Hematopoietic multipotent progenitor cell (in vitro differentiated cells): ENCODE measurements at regions not wholly inside any gene's neighbourhood (a gene's known extent, or its start where the extent isn't known, plus 50 kb on each side); places are given as distances from the start of the nearest gene placed in this dataset.
"Not testable (repeated sequence)": the region's sequence is repeated elsewhere in the genome, so short reads cannot be mapped to it uniquely, and the experiment has no call there.

Experiments
- DNase-seq, 3 donors: peaks; one replicate each; pipeline ENCODE4 v3.0.0-alpha.2; 2011 to 2015; ENCODE audit warnings: low read depth in 2 of 3, low spot score in 2 of 3

DNA sequence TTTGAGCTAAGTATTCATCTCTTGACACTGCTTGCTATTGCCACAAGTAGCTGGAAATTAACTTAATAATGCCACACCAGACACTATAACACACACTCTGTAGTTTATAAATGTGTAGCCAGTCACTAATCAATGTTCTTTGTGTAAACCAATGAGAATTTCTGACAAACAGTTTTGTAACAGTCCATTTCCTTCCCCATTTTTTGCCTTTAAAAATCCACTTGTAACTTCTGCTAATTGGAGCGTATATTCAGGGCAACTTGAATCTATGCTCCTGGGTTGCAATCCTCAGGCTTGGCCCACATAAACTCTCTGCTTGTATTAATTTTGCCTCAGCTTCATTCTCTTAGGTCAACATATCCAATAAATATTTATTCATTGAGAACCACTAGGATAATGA lies 125.0 kb upstream of the DHRS4 start:
- peak in 2 of 3 donors; percentile 31 to 80 for DNase-seq

- DNase-seq, result peak in 2 of 3 donors; percentile 33 to 37
Observed at GRCh38 chr14:23829736-23830471, 123.7 kb upstream of the DHRS4 start.

DNA sequence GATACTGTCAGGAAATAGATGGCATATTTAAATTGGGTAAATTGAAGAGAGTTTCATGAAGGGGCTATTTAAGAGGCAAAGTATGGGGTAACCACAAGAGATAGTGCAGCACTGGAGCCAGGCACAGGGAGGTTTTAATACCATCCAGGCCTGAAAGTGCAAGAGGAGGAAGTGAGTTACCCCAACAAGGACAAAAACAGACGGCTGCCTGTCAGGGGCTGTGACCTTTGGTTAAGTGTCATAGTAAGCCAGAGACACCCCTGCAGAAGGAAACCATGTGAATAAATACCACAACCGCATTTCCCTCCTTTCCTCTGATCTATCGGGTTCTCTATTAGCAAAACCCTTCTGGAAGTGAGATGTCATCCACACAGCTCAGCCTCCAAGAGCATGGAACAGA lies 122.0 kb upstream of the DHRS4 start:
- DNase-seq, result peak in 2 of 3 donors; percentile 35 to 77

DNA sequence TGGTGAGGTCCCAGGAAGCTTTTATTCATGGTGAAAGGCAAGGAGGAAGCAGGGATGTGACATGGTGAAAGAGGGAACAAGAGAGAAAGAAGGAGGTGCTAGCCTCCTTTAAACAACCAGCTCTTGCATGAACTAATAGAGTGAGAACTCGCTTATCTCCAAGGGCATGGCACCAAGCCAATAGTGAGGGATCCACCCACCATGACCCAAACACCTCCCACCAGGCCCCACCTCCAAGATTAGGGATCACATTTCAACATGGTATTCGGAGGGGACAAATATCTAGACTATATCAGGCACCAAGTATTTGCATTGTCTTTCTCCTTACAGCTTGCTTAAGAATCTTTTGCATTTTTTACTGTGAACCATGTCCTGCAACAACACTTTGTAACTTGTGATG lies 91.9 kb upstream of the DHRS4 start:
- peak in 1 of 3 donors; percentile 2 for DNase-seq

GRCh38 chr14:23862513-23862912 lies 91.1 kb upstream of the DHRS4 start:
- DNase-seq, result no peak

GRCh38 chr14:23863836-23864235 lies 89.7 kb upstream of the DHRS4 start:
- no peak for DNase-seq

- DNase-seq, result no peak
Observed at GRCh38 chr14:23864259-23864658, 89.3 kb upstream of the DHRS4 start.

- no peak for DNase-seq
Observed at GRCh38 chr14:23864861-23865260, 88.7 kb upstream of the DHRS4 start.

- no peak for DNase-seq
Observed at GRCh38 chr14:23865502-23865901, 88.1 kb upstream of the DHRS4 start.

DNA sequence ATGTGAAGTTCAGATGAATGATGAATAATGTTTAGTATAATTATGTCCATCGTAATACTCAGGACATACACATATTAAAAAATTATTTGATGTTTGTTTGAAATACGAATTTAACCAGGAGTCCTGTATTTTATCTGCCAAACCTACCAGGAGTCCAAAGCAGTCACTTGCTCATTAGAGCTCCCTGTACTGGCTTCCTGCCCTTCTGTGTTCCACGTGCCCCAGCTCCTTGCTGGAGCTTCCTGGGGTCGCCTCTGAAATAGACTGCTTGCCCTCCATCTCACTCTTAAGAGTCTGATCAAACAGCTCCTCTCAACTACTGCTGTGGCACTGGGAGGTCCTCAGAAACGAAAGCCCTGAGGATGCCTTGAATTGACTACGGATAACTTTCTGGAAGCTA lies 87.3 kb upstream of the DHRS4 start:
- DNase-seq, result no peak

- DNase-seq, result no peak
Observed at GRCh38 chr14:23869078-23869719, 84.4 kb upstream of the DHRS4 start.

- DNase-seq, result no peak
Observed at GRCh38 chr14:23876160-23876750, 77.3 kb upstream of the DHRS4 start.

GRCh38 chr14:23877111-23877510 lies 76.5 kb upstream of the DHRS4 start:
- DNase-seq, result no peak

DNA sequence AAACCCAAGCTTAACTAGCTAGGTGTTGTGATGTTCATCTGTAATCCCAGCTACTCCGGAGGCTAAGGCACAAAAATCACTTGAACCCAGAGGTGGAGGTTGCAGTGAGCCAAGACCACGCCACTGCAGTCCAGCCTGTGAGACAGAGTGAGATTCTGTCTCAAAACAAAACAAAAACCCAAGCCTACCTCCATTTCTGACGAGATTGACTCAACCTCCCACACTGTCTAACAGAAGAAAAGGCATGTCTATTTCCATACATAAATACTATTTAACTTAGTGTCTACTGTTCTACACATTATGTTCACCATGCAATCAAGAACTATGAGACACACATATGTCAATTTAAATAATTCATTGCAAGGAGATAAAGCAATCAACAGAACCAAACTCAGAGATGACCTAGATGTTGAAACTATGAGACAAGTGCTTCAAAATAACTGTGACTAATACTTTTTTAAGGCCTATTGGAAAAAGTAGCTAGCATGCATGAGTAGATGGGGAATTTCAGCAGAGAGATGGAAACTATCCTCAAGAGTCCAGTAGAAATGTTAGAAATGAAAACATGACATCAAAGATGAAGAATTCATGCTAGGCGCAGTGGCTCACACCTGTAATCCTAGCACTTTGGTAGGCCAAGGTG lies 75.9 kb upstream of the DHRS4 start:
- DNase-seq, result no peak

DNA sequence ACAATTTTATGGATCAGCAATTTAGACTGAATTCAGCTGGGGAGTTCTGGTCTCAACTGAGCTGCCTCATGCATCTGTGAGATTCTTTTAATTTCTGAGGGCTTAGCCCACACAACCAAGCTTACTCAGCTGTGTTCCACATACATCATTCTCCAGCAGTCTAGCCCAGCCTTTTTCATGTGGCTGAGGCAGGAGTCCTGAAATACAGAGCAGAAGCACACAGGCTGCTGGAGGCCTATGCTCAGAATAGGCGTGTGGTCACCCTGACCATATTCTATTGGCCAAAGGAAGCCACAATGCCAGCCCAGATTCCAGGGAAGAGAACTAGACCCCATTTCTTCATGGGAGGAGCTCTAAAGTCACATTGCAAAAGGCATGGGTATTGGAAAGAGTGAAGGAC lies 72.3 kb upstream of the DHRS4 start:
- DNase-seq, result no peak

DNA sequence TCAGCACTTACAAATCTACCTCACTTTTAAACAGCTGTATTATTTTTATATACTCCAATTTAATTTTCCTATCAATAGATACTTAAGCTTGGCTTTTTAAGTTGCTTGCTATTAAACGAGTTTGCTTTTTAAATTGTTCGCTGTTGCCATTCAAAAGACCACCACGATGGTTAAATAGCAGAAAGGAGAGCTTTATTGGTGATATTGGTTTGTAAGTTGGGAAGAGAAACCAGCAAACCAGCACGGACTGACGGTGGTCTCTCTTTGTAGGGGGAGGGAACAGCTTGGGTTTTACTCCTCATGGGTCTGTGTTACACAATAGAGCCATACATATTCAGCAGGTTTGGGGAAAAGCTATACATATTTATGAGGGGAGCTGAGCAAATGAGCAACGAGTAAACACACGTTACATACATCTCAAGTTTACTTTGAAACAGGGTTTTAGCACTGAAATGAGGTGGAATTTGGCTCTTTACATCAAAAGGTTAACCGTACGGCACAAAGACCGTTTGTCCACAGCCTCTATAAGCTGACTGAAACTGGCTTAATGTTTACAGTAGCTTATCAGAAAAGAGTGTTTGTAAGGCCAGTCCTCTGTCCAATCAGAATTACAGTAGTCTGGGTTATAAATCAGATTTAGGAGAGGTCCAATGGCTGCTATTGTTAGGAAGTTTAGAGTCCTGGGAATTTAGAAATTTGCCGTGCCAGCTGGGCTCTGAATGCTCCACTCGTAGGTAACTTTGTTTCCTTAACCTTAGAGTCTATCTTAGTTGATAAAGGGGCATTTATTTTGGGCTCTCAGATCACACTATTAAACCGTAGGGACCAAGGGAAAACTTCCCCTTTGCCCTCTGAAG lies 69.7 kb upstream of the DHRS4 start:
- no peak for DNase-seq

GRCh38 chr14:23884541-23884904 lies 69.0 kb upstream of the DHRS4 start:
- DNase-seq, result no peak

DNA sequence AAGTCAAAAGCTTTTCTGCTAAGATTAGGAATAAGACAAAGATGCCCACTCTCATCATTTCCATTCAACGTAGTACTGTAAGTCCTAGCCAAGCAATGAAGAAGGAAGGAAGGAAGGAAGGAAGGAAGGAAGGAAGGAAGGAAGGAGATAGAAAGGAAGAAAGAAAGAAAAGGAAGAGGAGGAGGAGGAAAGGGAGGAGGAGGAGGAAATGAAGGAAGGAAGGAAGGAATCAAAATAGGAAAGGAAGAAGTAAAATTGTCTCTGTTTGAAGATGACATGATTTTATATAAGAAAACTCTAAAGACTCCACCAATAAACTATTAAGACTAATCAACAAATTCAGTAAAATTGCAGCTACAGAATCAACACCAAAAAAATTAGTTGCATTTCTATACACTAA lies 66.0 kb upstream of the DHRS4 start:
- no peak for DNase-seq

DNA sequence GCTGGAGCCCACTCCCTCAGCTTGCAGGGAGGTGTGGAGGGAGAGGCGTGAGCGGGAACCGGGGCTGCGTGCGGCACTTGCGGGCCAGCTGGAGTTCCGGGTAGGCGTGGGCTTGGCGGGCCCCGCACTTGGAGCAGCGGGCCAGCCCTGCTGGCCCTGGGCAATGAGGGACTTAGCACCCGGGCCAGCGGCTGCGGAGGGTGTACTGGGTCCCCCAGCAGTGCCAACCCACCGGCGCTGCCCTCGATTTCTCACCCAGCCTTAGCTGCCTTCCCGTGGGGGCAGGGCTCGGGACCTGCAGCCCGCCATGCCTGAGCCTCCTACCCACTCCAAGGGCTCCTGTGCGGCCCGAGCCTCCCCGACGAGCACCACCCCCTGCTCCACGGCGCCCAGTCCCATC lies 61.9 kb upstream of the DHRS4 start:
- not testable (repeated sequence) for DNase-seq

GRCh38 chr14:23892289-23892688 lies 61.3 kb upstream of the DHRS4 start:
- DNase-seq, result not testable (repeated sequence)
